HL-60 (cell line): ENCODE measurements at regions not wholly inside any gene's neighbourhood (a gene's known extent, or its start where the extent isn't known, plus 50 kb on each side); places are given as distances from the start of the nearest gene placed in this dataset.
"Not testable (repeated sequence)": the region's sequence is repeated elsewhere in the genome, so short reads cannot be mapped to it uniquely, and the experiment has no call there.

ENCODE experiments used
- CTCF ChIP-seq: IDR thresholded peaks from one replicate; pipeline ENCODE4 v1.5.1; 2011; ENCODE audit warnings: low read length, control low read depth, inconsistent platforms; ENCODE audit not compliant: insufficient read depth
- GABPA ChIP-seq: IDR thresholded peaks from 2 replicates; pipeline ENCODE4 v1.6.1; 2012; ENCODE audit warnings: low read depth
- POLR2AphosphoS5 ChIP-seq: IDR thresholded peaks from 2 replicates; pipeline ENCODE4 v1.6.1; 2012; ENCODE audit warnings: low read depth
- REST ChIP-seq: IDR thresholded peaks from 2 replicates; pipeline ENCODE4 v1.6.1; 2012; ENCODE audit warnings: low read depth; ENCODE audit not compliant: insufficient replicate concordance
- SPI1 ChIP-seq: IDR thresholded peaks from 2 replicates; pipeline ENCODE4 v1.6.1; 2012; ENCODE audit warnings: low read depth, mild to moderate bottlenecking, borderline replicate concordance

GRCh38 chr2:109733746-109734145 lies 60.4 kb upstream of the RGPD5 start:
- not testable (repeated sequence) for TF ChIP-seq POLR2AphosphoS5, CTCF, GABPA, REST, SPI1
